ENCODE measurements at regions not wholly inside any gene's neighbourhood (a gene's known extent, or its start where the extent isn't known, plus 50 kb on each side); places are given as distances from the start of the nearest gene placed in this dataset.

- no peaks in the 10 kb centered on the region for H3K9me1 ChIP-seq (ENCODE audit: control insufficient read depth, extremely low read depth, insufficient read depth, low read length)
- no peak overlapping the region for H3K27ac ChIP-seq (ENCODE audit: control insufficient read depth, insufficient read depth, low read length)
- peaks cover 4% of the 10 kb centered on the region for H3K27me3 ChIP-seq (ENCODE audit: control insufficient read depth, extremely low read depth, insufficient read depth, low read length)
- H3K9me3 ChIP-seq (ENCODE audit: control insufficient read depth, low read depth, low read length) = no peaks in the 10 kb centered on the region
- no peaks in the 10 kb centered on the region for H3K79me2 ChIP-seq (ENCODE audit: control insufficient read depth, insufficient read depth, low read length)
- no peaks in the 10 kb centered on the region for H4K20me1 ChIP-seq (ENCODE audit: control insufficient read depth, extremely low read depth, insufficient read depth, low read length)
- no peak overlapping the region for H3K4me2 ChIP-seq (ENCODE audit: control insufficient read depth, extremely low read depth, insufficient read depth, low read depth, low read length)
- H3K36me3 ChIP-seq (ENCODE audit: control insufficient read depth in 2 of 2, extremely low read depth in 1 of 2, insufficient read depth in 2 of 2, low read length in 2 of 2) = no peaks in the 10 kb centered on the region
- no peak for DNase-seq (ENCODE audit: low read depth, low spot score)
- H3K4me3 ChIP-seq (ENCODE audit: control insufficient read depth in 2 of 3, extremely low read depth in 1 of 3, insufficient read depth in 2 of 3, low read depth in 1 of 3, low read length in 3 of 3) = no peak overlapping the region
- no peak for TF ChIP-seq EZH2 (IDR thresholded peaks at IDR 0.05; ENCODE audit: low read length)
- TF ChIP-seq, protein P1, sequence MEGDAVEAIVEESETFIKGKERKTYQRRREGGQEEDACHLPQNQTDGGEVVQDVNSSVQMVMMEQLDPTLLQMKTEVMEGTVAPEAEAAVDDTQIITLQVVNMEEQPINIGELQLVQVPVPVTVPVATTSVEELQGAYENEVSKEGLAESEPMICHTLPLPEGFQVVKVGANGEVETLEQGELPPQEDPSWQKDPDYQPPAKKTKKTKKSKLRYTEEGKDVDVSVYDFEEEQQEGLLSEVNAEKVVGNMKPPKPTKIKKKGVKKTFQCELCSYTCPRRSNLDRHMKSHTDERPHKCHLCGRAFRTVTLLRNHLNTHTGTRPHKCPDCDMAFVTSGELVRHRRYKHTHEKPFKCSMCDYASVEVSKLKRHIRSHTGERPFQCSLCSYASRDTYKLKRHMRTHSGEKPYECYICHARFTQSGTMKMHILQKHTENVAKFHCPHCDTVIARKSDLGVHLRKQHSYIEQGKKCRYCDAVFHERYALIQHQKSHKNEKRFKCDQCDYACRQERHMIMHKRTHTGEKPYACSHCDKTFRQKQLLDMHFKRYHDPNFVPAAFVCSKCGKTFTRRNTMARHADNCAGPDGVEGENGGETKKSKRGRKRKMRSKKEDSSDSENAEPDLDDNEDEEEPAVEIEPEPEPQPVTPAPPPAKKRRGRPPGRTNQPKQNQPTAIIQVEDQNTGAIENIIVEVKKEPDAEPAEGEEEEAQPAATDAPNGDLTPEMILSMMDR (optimal IDR thresholded peaks at IDR 0.05 in 1 of 3, IDR thresholded peaks at IDR 0.05 in 1 of 3, conservative IDR thresholded peaks at IDR 0.05 in 1 of 3; ENCODE audit: extremely low read depth in 1 of 3, insufficient read depth in 2 of 3, low read length in 3 of 3) = peak in 1 of 3 experiments; percentile 15
- no peak for FAIRE-seq
- H2AFZ ChIP-seq (ENCODE audit: control insufficient read depth, low read length) = no peak overlapping the region
- H3K9ac ChIP-seq (ENCODE audit: control insufficient read depth, extremely low read depth, insufficient read depth, low read length) = no peak overlapping the region
- dilution Hi-C loops (cut with MboI; ENCODE audit: extremely low pct_ligation_motif_present, low sequenced_read_pairs) = no loop called here
- H3K4me1 ChIP-seq (ENCODE audit: control insufficient read depth, extremely low read depth, insufficient read depth, low read length) = no peaks in the 10 kb centered on the region
These were observed 379.9 kb downstream of the LPIN1 start for GRCh38 chr2:12126318-12126717.

DNA sequence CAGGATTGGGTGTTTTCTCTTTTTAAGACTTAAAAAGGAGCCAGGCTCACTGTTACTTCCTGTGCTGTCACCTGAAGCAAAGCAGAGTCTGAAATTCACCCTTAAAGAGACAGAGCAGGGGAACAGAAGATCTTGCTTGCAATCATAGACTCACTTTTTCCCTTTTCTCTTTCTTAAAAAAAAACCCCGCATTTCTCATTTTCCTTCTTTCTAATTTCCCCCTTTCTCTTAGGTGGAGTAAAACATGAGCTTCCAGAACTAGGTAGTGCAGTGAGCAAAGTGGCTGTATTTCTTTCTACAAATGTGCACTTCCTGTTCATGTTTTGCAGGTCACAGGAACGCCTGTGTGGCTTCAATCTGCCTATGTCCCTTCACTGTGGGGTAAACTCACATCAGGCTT, 381.2 kb downstream of the LPIN1 start:
- DNase-seq (ENCODE audit: low read depth, low spot score) (no peak), FAIRE-seq (no peak)
- H3K79me2 ChIP-seq (ENCODE audit: control insufficient read depth, insufficient read depth, low read length) = no peaks in the 10 kb centered on the region
- TF ChIP-seq, protein P1 (optimal IDR thresholded peaks at IDR 0.05 in 1 of 3, IDR thresholded peaks at IDR 0.05 in 1 of 3, conservative IDR thresholded peaks at IDR 0.05 in 1 of 3; ENCODE audit: extremely low read depth in 1 of 3, insufficient read depth in 2 of 3, low read length in 3 of 3) = no peak
- TF ChIP-seq EZH2 (IDR thresholded peaks at IDR 0.05; ENCODE audit: low read length) = no peak
- no peaks in the 10 kb centered on the region for H4K20me1 ChIP-seq (ENCODE audit: control insufficient read depth, extremely low read depth, insufficient read depth, low read length)
- H3K4me2 ChIP-seq (ENCODE audit: control insufficient read depth, extremely low read depth, insufficient read depth, low read depth, low read length) = no peak overlapping the region
- no peaks in the 10 kb centered on the region for H3K9me1 ChIP-seq (ENCODE audit: control insufficient read depth, extremely low read depth, insufficient read depth, low read length)
- H3K36me3 ChIP-seq (ENCODE audit: control insufficient read depth in 2 of 2, extremely low read depth in 1 of 2, insufficient read depth in 2 of 2, low read length in 2 of 2) = no peaks in the 10 kb centered on the region
- H3K4me1 ChIP-seq (ENCODE audit: control insufficient read depth, extremely low read depth, insufficient read depth, low read length) = no peaks in the 10 kb centered on the region
- peaks cover 4% of the 10 kb centered on the region for H3K27me3 ChIP-seq (ENCODE audit: control insufficient read depth, extremely low read depth, insufficient read depth, low read length)
- no peak overlapping the region for H3K27ac ChIP-seq (ENCODE audit: control insufficient read depth, insufficient read depth, low read length)
- dilution Hi-C loops (cut with MboI; ENCODE audit: extremely low pct_ligation_motif_present, low sequenced_read_pairs) = no loop called here
- H3K4me3 ChIP-seq (ENCODE audit: control insufficient read depth in 2 of 3, extremely low read depth in 1 of 3, insufficient read depth in 2 of 3, low read depth in 1 of 3, low read length in 3 of 3) = no peak overlapping the region
- H2AFZ ChIP-seq (ENCODE audit: control insufficient read depth, low read length) = no peak overlapping the region
- no peaks in the 10 kb centered on the region for H3K9me3 ChIP-seq (ENCODE audit: control insufficient read depth, low read depth, low read length)
- no peak overlapping the region for H3K9ac ChIP-seq (ENCODE audit: control insufficient read depth, extremely low read depth, insufficient read depth, low read length)
